Omental fat pad (tissue), 3 donors: ENCODE measurements at regions not wholly inside any gene's neighbourhood (a gene's known extent, or its start where the extent isn't known, plus 50 kb on each side); places are given as distances from the start of the nearest gene placed in this dataset.

ENCODE experiments used
- ATAC-seq: fragments of 150-250 bp; one replicate; pipeline ENCODE4 v1.9.1; 2016; ENCODE audit warnings: mild to moderate bottlenecking, moderate library complexity; ENCODE audit not compliant: low FRiP score
- DNase-seq: peaks from one replicate; pipeline ENCODE4 v3.0.0-alpha.2; 2019; ENCODE audit warnings: low spot score
- TF ChIP-seq, protein P1 (sequence below), 3 donors: fragments of 450-650 bp; IDR thresholded peaks; one replicate each; pipeline ENCODE4 v1.5.1; 2016 to 2017; ENCODE audit warnings: antibody characterized with exemption in 3 of 3, mild to moderate bottlenecking in 3 of 3, moderate library complexity in 2 of 3

DNA sequence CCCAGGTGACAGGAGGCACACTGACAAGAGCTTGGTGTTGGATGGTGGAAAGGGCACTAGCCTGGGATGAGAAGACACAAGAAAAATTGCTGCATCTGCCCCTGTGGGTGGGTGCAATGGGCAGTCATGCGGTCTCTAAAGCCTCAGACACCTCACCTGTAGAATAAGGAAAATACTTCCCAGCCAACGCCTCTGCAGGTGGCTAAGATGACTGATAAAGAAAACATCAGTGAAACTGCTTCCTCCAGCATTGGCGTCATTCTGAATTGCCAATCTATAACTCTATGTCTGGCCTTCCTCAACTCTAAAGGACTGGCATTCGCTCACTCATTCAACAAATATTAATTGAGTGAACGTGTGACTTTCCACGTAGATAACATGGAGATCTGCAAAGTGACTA, 100.4 kb upstream of the F3 start:
- DNase-seq = no peak
- TF ChIP-seq, protein P1, sequence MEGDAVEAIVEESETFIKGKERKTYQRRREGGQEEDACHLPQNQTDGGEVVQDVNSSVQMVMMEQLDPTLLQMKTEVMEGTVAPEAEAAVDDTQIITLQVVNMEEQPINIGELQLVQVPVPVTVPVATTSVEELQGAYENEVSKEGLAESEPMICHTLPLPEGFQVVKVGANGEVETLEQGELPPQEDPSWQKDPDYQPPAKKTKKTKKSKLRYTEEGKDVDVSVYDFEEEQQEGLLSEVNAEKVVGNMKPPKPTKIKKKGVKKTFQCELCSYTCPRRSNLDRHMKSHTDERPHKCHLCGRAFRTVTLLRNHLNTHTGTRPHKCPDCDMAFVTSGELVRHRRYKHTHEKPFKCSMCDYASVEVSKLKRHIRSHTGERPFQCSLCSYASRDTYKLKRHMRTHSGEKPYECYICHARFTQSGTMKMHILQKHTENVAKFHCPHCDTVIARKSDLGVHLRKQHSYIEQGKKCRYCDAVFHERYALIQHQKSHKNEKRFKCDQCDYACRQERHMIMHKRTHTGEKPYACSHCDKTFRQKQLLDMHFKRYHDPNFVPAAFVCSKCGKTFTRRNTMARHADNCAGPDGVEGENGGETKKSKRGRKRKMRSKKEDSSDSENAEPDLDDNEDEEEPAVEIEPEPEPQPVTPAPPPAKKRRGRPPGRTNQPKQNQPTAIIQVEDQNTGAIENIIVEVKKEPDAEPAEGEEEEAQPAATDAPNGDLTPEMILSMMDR (IDR thresholded peaks at IDR 0.05) = no peak
- no peak for ATAC-seq

DNA sequence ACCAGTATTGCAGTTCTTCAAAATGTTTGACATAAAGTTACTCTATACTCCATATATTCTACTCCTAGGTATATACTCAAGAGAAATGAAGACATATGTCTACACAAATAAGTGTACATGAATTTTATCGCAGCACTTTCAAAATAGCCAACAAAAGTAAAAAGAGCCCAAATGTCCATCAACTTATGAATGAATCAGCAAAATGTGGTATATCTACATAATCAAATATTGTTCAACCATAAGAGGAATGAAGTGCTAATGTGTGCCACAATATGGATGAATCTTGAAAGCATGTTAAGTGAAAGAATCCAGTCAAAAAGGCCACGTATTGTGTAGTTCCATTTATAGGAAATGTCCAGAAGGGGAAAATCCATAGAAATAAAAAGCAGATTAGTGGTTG, 98.6 kb upstream of the F3 start:
- DNase-seq = no peak
- TF ChIP-seq, protein P1 (IDR thresholded peaks at IDR 0.05) = no peak
- no peak for ATAC-seq

DNA sequence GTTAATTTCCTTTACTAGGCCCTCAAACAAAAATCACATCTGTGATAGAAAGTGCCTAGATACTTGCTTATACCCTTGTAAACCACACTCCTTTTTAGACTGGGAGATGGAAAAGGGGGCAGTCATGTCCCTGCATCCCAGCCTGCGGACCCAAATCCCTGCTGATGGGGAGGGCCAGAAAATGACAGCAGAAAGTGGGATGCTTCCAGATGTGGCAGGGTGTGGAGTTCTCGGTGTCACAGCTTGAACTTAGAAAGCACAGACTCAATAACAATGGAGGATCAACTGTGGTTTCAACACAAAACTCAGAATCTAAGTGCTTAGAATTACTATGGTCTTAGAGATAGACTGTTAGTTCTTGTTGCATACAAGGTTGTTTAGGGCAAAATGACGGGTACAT, 95.6 kb upstream of the F3 start:
- ATAC-seq (no peak), DNase-seq (no peak)
- TF ChIP-seq, protein P1 (IDR thresholded peaks at IDR 0.05) = no peak

DNA sequence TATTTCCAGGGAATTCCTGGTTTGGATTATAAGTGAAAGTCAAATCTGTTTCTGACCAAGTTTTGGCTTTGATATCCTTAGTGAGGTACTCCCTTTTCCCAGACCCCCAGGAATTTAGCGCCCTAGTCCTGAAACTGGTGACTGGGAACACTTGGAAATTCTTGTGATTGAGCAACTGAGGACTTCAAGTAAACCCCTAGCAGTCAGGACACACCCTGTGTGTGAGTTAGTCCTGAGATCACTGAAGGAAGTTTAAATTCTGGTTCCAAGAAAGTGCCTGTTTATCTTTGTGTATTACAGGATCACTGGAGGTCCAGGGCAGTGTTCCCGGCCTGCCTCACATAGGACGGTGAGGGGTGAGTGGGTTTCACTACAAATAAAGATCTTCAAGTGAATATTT, 95.1 kb upstream of the F3 start:
- ATAC-seq = peak; percentile 85
- no peak for DNase-seq

DNA sequence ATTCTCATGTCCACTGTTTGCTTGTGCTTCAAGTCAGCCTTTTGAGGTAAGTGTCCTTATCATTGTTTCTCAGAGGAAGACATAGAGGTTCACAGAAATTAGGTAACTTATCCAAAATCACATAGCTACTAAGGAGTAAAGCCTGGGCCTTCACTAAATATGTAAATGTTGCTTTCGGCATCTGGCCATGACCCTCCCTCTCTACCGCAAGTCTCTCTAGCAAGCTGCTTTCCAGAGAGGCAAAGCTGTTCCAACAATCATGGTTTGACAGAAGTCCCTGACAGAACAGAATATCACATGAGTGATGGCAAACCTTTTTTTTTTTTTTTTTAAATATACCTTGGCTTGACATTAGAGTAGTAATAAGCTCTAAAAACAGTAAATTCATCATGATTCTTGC, 94.5 kb upstream of the F3 start:
- TF ChIP-seq, protein P1 (IDR thresholded peaks at IDR 0.05) = no peak
- DNase-seq (no peak), ATAC-seq (no peak)

More for the DNA sequence above, 95.1 kb upstream of the F3 start:
- TF ChIP-seq, protein P1 (IDR thresholded peaks at IDR 0.05) = no peak

DNA sequence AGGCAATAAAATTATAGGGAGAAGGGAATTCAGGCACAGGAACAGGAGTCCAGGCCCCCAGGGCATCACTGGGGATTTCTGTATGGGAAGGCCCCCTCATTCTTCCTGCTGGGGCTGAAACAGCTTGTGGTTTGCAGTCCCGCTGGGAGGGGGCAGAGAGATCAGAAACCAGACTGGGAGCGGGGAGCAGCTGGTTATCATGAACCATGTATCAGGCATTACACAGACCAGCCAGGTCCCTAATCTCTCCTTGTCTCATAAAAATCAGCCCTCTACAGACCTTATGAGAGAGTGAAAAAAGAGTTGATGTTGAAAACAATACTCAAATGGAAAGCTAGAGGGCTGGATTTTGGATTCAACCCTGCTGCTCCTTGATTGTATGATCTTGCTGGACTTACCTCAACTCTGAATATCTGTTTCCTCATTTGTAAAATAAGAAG, 93.4 kb upstream of the F3 start:
- TF ChIP-seq, protein P1 (IDR thresholded peaks at IDR 0.05) = no peak
- DNase-seq = no peak
- no peak for ATAC-seq

DNA sequence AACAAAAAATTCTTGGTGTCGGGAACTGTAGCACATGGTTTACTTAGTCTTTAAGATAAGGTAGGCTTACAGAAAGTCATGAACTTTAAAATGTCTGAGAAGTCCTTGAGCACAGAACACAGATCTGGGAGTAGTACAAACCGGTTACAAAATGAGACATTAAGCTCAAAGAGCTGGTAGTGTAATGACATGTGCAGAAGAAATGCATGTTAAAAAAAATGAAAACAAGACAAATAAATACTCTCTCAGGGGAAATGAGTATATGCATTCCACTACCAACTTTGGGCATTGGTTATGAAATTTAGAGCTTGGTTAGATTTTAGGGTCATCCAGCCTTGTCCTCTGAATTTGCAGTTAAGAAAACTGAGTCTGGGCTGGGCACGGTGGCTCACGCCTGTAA, 91.5 kb upstream of the F3 start:
- DNase-seq (no peak), ATAC-seq (no peak)
- TF ChIP-seq, protein P1 (IDR thresholded peaks at IDR 0.05) = no peak
